ENCODE measurements at regions not wholly inside any gene's neighbourhood (a gene's known extent, or its start where the extent isn't known, plus 50 kb on each side); places are given as distances from the start of the nearest gene placed in this dataset.
"Not testable (repeated sequence)": the region's sequence is repeated elsewhere in the genome, so short reads cannot be mapped to it uniquely, and the experiment has no call there.

- no peak for DNase-seq (ENCODE audit: low spot score)
These were observed 143.6 kb upstream of the KLF6 start for GRCh38 chr10:3928569-3928968.

DNA sequence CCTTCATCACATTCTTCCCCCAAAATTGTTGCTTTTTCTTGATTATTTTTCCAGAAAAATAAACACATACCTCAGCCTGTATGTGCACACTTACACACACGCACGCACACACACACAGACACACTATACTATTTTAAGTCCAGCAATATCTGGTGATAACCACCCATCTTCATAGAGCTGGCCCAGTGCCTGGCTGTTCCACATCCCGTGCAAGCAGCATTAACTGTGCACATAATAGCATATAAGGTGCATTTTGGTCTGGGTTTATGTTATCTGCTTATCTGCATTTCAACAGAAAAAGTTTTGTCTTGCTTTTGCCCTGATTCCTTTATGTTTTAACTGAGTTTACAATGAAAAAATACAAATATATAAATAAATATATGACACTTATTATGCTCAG is 143.1 kb upstream of the KLF6 start:
- DNase-seq (ENCODE audit: low spot score), result no peak

GRCh38 chr10:3926675-3927525 is 141.9 kb upstream of the KLF6 start:
- DNase-seq (ENCODE audit: low spot score), result no peak

DNA sequence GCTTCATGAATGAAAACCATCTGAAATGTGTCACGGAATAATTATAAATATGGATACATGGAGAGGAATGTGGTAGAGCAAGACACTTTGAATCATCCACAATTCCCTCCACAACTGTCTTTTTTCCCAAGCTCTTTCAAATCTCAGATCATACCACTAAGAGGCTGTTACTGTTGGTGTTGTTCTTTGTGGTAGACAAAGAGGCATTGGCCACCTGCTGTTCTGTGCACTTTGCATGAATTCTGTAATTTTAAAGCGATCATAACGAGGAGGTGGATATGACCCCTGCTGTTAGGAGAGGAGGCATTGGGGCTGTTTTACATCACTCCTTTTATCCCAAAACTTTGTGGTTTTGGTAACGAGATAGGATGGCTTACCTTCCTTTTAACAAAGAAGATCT is 141.2 kb upstream of the KLF6 start:
- DNase-seq (ENCODE audit: low spot score), result no peak

- no peak for DNase-seq (ENCODE audit: low spot score)
These were observed 140.2 kb upstream of the KLF6 start for GRCh38 chr10:3925184-3925583.

DNA sequence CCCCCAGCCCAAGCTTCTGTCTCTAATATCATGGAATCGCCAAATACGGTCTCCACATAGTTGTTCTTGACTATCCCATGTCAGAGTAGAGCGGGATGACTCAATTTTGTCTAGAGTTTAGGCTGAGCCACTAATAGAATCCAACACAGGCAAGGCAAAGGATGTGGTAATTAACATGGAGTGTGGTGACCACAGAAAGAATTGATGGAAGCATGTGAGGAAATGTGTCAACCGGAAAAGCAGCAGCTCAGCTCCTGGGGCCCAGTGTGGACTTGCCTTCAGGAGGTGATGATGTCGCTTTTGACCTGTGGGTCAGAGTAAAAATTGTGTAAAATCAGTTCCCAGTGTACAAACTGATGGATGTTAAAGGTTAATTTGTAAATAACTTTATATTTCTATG is 139.3 kb upstream of the KLF6 start:
- no peak for DNase-seq (ENCODE audit: low spot score)

GRCh38 chr10:3923033-3923432 is 138.0 kb upstream of the KLF6 start:
- no peak for DNase-seq (ENCODE audit: low spot score)

DNA sequence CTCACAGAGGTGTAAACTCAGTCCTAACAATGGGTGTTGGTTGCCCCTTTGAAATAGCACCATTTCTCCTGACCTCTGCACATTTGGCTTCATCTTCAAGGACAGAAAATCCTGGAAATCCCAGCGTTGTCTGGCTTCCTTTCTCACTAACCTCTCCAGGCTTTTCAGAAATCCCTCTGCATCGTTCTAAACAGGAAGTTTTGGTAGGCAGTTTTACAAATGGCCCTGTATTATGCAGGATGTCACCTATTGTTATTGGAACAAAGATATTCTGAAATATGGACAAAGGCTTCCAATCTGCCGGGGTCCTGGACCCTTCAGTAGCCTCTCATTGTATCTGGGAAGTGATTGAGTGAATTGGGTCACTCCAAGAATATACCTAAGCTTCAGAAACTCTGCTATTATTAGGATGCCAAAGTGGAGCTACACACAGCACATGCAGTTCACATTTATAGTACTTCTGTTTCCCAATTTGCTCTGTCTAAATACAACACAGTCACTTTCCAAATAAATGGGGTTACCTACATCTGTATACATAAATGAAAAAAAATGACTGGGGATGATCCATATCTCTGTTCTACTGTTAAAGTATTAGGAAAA is 134.8 kb upstream of the KLF6 start:
- DNase-seq (ENCODE audit: low spot score), result no peak

DNA sequence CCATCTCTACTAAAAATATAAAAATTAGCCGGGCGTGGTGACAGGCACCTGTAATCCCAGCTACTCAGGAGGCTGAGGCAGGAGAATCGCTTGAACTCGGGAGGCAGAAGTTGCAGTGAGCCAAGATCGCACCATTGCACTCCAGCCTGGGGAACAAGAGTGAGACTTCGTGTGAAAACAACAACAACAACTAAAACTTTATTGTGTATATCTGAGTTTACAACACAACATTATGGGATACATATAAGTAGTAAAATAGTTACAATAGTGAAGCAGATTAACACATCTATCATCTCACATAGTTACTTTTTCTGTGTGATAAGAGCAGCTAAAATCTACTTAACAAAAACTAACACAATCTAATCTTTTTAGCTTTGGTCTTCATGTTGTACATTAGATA is 132.4 kb upstream of the KLF6 start:
- DNase-seq (ENCODE audit: low spot score), result not testable (repeated sequence)

DNA sequence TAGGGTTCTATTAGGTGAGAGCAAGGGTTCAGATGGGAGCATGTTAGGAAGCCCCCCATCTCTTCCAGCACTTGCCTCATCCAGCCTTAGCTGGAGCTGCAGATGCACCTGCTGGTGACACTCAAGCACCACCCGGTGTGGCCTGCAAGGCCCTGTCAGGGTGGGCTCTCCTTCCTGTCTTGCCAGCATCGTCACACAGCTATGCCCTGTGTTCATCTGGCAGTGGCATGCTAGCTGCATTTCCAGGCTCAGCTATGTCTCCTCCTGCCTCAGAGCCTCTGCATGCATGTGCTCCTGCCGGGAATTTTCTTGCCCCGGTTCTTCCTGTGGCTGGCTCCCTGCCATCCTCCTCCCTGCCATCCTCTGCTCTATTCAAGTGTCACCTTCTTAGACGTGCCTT is 129.7 kb upstream of the KLF6 start:
- DNase-seq (ENCODE audit: low spot score), result no peak

GRCh38 chr10:3911713-3912442 is 126.9 kb upstream of the KLF6 start:
- no peak for DNase-seq (ENCODE audit: low spot score)

DNA sequence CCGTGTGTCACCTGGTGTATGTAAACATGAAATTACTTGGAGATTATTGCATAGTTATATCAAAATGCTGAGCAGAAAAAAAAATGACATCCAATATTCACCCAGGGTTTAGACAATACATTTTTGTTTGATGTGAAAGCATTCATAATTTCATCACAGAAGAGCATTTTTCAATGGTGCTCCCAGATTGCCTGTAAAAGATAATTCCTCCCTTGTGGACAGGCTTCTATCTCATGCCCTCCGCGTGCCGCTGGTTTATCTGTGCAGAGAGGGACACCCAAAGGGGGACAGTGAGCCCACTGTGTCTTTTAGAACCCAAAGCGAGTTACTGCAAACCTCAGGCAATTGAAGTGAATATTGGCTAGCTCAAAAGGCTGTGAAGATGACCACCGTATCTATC is 126.2 kb upstream of the KLF6 start:
- no peak for DNase-seq (ENCODE audit: low spot score)

- no peak for DNase-seq (ENCODE audit: low spot score)
These were observed 124.3 kb upstream of the KLF6 start for GRCh38 chr10:3909339-3909738.

GRCh38 chr10:3908183-3908582 is 123.2 kb upstream of the KLF6 start:
- no peak for DNase-seq (ENCODE audit: low spot score)

- DNase-seq (ENCODE audit: low spot score), result no peak
These were observed 122.5 kb upstream of the KLF6 start for GRCh38 chr10:3907514-3907913.

DNA sequence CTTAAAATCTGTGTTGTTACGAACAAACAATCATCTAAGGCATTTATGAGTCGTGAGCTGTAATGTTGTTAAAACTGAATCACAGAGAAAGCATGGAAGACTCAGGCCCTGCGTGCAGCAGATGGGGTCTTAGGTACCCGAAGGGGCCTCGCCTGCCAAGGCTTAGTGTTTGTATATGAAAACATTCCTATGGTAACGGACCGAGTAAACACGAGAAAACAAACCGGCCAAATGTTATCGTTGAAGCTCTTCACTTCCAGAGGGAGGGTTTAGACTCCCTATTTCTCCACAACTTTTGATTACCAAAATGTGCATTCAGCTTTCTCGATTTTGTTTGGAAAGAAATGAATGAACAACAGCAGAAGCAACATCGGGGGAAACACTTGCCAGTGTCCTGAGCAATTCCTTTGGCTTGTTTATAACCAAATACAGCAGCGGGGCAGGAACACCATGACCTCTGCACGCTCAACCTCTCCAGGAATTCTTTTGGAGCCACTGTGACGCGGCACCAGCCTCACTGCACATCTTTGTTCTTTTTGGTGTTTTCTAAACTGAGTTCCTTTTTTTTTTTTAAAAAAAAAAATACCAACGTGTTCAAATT is 121.6 kb upstream of the KLF6 start:
- no peak for DNase-seq (ENCODE audit: low spot score)

DNA sequence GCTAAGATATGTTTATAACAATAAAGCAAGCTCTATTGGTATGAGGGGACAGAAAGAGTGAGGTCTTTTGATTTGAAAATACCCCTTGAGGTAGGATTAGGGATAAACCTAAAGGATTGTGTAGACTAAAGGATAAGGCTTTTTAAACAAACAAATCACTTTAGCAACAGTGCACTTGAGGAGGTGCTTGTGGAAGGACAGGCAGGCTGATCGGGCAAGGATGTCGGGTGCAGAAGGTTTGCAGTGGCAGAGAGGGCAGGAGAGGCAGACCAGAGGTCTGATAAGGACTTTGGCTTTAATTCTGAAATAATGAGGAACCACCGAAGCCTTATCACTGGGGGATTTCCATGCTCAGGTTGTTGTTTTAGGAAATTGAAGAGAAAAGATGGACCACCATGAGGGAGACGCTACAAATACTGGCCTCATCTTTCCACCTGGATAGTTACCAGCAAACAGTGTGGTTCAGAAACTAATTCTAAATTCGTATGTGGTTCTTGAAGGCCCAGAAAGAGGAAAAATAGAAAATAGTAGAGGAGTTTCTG is 119.5 kb upstream of the KLF6 start:
- no peak for DNase-seq (ENCODE audit: low spot score)

DNA sequence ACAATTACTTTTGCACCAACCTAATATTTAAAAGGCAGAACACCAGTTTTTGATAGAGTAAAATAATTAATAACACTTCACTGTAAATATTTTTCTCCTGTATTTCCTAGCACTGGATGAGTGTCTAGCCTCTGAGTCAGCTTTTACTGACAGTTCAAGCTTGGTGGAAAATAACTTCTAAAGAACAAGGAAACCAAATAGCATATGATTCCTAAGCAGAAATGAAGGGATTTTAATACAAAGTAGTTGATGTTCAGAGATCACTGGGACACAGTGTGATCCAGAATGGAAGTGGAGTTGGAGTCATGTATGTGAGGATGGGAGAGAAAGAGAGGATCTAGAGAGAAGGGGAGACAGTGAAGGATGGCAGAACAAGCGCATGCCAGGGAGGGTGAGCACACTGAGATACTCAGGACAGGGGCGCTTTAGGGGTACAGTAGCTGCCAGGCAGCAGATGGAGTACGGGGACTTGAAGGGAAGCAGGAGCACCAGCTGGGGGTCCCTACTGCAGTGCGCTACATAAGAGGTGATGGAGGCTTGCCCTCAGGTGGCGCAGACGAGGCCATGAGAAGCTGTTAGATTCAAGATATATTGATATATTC is 117.9 kb upstream of the KLF6 start:
- no peak for DNase-seq (ENCODE audit: low spot score)

DNA sequence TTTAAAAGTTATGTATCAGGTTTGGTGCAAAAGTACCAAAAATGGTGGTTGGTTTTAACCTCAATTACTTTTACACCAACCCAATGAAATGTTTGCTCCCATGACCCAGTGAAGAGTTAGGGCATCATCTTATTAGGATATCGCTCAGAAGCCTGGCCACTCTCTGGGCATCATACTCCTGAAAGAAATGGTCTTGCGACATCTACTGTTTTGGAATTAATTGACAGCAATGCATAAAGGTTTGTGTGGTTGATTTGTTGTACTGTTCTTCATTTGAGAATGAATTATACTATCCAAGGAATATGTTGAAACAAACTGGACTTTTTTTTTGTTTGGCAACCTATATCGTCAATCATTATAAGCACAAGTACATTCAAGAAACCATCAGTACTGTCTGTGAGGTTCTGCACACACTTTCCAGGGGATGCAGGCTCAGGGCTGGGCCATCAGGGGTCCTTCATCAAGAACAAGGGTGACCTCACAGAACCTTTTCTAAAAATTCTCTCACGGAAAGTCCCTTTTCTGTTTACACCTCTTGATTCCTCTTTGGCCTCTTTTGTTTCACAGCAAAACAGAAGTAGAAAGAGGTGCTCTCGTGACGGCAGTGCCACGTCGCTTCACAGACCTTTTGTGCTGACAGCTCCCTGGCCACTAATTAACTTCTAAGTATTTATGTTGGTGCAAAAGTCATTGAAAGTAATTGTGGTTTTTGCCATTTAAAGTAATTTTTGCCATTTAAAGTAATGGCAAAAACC is 117.2 kb upstream of the KLF6 start:
- DNase-seq (ENCODE audit: low spot score), result no peak

DNA sequence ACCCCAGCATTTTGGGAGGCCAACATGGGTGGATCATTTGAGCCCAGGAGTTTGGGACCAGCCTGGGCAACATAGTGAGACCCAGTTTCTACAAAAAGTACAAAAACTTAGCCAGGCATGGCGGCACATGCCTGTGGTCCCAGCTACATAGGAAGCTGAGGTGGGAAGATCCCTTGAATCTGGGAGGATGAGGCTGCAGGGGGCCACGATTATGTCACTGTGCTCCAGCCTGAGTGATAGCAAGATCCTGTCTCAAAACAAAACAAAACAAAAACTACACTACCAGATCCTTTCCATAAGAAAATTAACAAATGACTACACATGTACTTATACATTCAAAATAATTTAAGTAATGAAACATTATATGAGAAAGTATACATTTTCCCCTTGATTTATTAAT is 116.4 kb upstream of the KLF6 start:
- no peak for DNase-seq (ENCODE audit: low spot score)

DNA sequence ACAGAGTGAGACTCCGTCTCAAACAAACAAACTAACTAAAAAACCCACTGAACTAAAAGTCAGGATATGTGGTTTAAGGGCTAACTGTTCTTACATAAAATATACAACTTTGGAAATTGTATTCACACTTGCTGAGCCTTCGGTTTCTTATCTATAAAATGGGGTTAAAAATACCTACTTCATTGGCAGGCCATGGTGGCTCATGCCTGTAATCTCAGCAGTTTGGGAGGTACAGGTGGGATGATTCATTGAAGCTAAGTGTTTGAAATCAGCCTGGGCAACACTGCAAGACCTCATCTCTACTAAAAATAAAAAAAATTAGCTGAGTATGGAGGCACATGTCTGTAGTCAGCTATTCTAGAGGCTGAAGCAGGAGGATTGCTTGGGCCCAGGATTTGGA is 115.4 kb upstream of the KLF6 start:
- no peak for DNase-seq (ENCODE audit: low spot score)

Measured in ecto neural progenitor cell (in vitro differentiated cells).